Endothelial cell of umbilical vein (primary cell): ENCODE measurements at regions not wholly inside any gene's neighbourhood (a gene's known extent, or its start where the extent isn't known, plus 50 kb on each side); places are given as distances from the start of the nearest gene placed in this dataset.

Experiments
- BruUV-seq: library from RNA; stranded (reverse); fragments of 400-500 nt; replicated peaks from 2 replicates; lab custom pipeline; 2021; lab: Mats Ljungman, UMichigan
- CTCF ChIA-PET: fragments of 300-600, 350-600 bp; sonication (Branson Sonifier 250); formaldehyde crosslinking; loops from one replicate; lab custom pipeline; 2021; ENCODE audit warnings: antibody characterized with exemption, inconsistent platforms; lab: Charles Lee
- POLR2A ChIA-PET: fragments of 300-600, 350-600 bp; sonication (Branson Sonifier 250); formaldehyde crosslinking; loops from one replicate; lab custom pipeline; 2021; ENCODE audit warnings: antibody characterized with exemption, inconsistent platforms; lab: Charles Lee
- DNase-seq: peaks from one replicate; pipeline ENCODE4 v3.0.0-alpha.2; 2011; ENCODE audit warnings: low read depth, low spot score
- FAIRE-seq: peaks from 2 replicates; lab custom pipeline; 2011; peaks lifted over from hg19 to GRCh38; lab: Jason Lieb, UNC
- H2AFZ ChIP-seq: 2 replicates; pipeline ENCODE4 v1.6.0; 2012; ENCODE audit warnings: low read depth, low read length, control low read depth, inconsistent platforms
- H3K27ac ChIP-seq: 2 replicates; pipeline ENCODE4 v1.5.1; 2011; ENCODE audit warnings: low read depth, mild to moderate bottlenecking, control low read depth, low read length, moderate library complexity; ENCODE audit not compliant: insufficient read depth
- H3K27me3 ChIP-seq, 2 experiments: 2 replicates each; pipeline versions ENCODE4 v1.6.0 to v1.6.1; 2011; ENCODE audit warnings: low read length in 2 of 2, mixed read lengths in 1 of 2; ENCODE audit not compliant: control insufficient read depth in 2 of 2, insufficient read depth in 2 of 2
- H3K36me3 ChIP-seq, 2 experiments: 2 replicates in 1 of 2; 3 replicates in 1 of 2; pipeline ENCODE4 v1.5.1; 2011; ENCODE audit warnings: low read length in 2 of 2, mild to moderate bottlenecking in 1 of 2, moderate library complexity in 1 of 2; ENCODE audit not compliant: control insufficient read depth in 2 of 2, insufficient read depth in 2 of 2; ENCODE audit errors: extremely low read depth in 1 of 2
- H3K4me1 ChIP-seq: 3 replicates; pipeline ENCODE4 v1.5.1; 2011; ENCODE audit warnings: mild to moderate bottlenecking, low read length; ENCODE audit not compliant: control insufficient read depth, insufficient read depth; ENCODE audit errors: extremely low read depth
- H3K4me2 ChIP-seq: 2 replicates; pipeline ENCODE4 v1.6.1; 2011; ENCODE audit warnings: low read length, control low read depth, mixed read lengths; ENCODE audit not compliant: insufficient read depth
- H3K4me3 ChIP-seq, 3 experiments: fragments of 200-600 bp in 1 of 3; sonication (generic), shearing (Covaris generic) in 1 of 3; replicated peaks in 1 of 3; 2 replicates each; pipeline ENCODE4 v1.5.1; 2011 to 2016; ENCODE audit warnings: control low read depth in 3 of 3, low read length in 3 of 3, mild to moderate bottlenecking in 2 of 3, inconsistent platforms in 1 of 3, low read depth in 1 of 3, moderate library complexity in 1 of 3; ENCODE audit not compliant: insufficient read depth in 1 of 3
- H3K79me2 ChIP-seq: 2 replicates; pipeline ENCODE4 v1.6.0; 2012; ENCODE audit warnings: low read length, inconsistent platforms; ENCODE audit not compliant: control insufficient read depth, insufficient read depth
- H3K9ac ChIP-seq: replicated peaks from 2 replicates; pipeline ENCODE3; 2011; ENCODE audit warnings: low read length, control low read depth; ENCODE audit not compliant: insufficient read depth; ENCODE audit errors: extremely low read depth
- H3K9me1 ChIP-seq: replicated peaks from 3 replicates; pipeline ENCODE4 v1.6.0; 2011; ENCODE audit warnings: mild to moderate bottlenecking, low read length; ENCODE audit not compliant: control insufficient read depth, insufficient read depth; ENCODE audit errors: extremely low read depth
- H3K9me3 ChIP-seq: replicated peaks from 2 replicates; pipeline ENCODE4 v1.5.1; 2012; ENCODE audit warnings: low read length, inconsistent platforms; ENCODE audit not compliant: control insufficient read depth, insufficient read depth
- H4K20me1 ChIP-seq: replicated peaks from 2 replicates; pipeline ENCODE3; 2011; ENCODE audit warnings: mild to moderate bottlenecking, low read length; ENCODE audit not compliant: control insufficient read depth, insufficient read depth; ENCODE audit errors: extremely low read depth
- CTCF ChIP-seq, 2 donors: IDR thresholded peaks; 1 replicate in 1 of 2; 2 replicates in 1 of 2; pipeline ENCODE4 v1.5.1; 2011; ENCODE audit warnings: low read length in 2 of 2, mild to moderate bottlenecking in 2 of 2, moderate library complexity in 2 of 2, control low read depth in 1 of 2, inconsistent platforms in 1 of 2, low read depth in 1 of 2; ENCODE audit not compliant: insufficient read depth in 1 of 2; ENCODE audit errors: extremely low read depth in 1 of 2
- EZH2 ChIP-seq: IDR thresholded peaks from 2 replicates; pipeline ENCODE4 v1.6.1; 2012; ENCODE audit warnings: borderline replicate concordance, low read depth, mild to moderate bottlenecking, moderate library complexity, low read length, inconsistent platforms; ENCODE audit not compliant: severe bottlenecking
- FOS ChIP-seq: IDR thresholded peaks from 2 replicates; pipeline ENCODE4 v1.6.1; 2011; ENCODE audit warnings: mild to moderate bottlenecking, low read length, moderate library complexity, borderline replicate concordance; ENCODE audit not compliant: insufficient read depth
- GATA2 ChIP-seq: IDR thresholded peaks from 2 replicates; pipeline ENCODE4 v1.7.0; 2011; ENCODE audit warnings: low read depth, mild to moderate bottlenecking, moderate library complexity, mixed read lengths, low read length; ENCODE audit not compliant: insufficient read length, insufficient read depth
- JUN ChIP-seq: IDR thresholded peaks from 2 replicates; pipeline ENCODE4 v1.6.1; 2011; ENCODE audit warnings: borderline replicate concordance, low read depth; ENCODE audit not compliant: insufficient read length, insufficient read depth
- MAX ChIP-seq: IDR thresholded peaks from 2 replicates; pipeline ENCODE4 v1.6.1; 2011; ENCODE audit not compliant: insufficient read depth, insufficient read length
- MYC ChIP-seq: IDR thresholded peaks from one replicate; pipeline ENCODE4 v1.6.1; 2011; ENCODE audit warnings: mild to moderate bottlenecking, low read depth, low read length
- POLR2A ChIP-seq: IDR thresholded peaks from 2 replicates; pipeline ENCODE4 v1.6.1; 2012; ENCODE audit warnings: low read depth, mild to moderate bottlenecking, control low read depth, low read length
- POLR2AphosphoS5 ChIP-seq: IDR thresholded peaks from 2 replicates; pipeline ENCODE4 v1.6.1; 2012; ENCODE audit warnings: low read depth, mild to moderate bottlenecking, control low read depth, low read length, moderate library complexity; ENCODE audit not compliant: insufficient read depth
- dilution Hi-C: fragments of 300-500 bp; cut with MboI; formaldehyde crosslinking; loops from one replicate; pipeline ENCODE4 v1.15.0; 2019; ENCODE audit warnings: low sequenced_read_pairs; ENCODE audit not compliant: extremely low pct_ligation_motif_present
- intact Hi-C: fragments of 100-400 bp; cut with micrococcal nuclease; formaldehyde crosslinking; loops from one replicate; pipeline ENCODE4 v1.10.0; 2022

GRCh38 chr4:174055344-174055743, 228.1 kb downstream of the FBXO8 start:
- POLR2A ChIA-PET, result no interaction called here
- H3K4me2 ChIP-seq, result no peak overlapping the region
- H3K4me3 ChIP-seq, result no peak overlapping the region
- no peaks in the 10 kb centered on the region for H4K20me1 ChIP-seq
- dilution Hi-C loops, result no loop called here
- no peak overlapping the region for H2AFZ ChIP-seq
- no peak overlapping the region for H3K27ac ChIP-seq
- intact Hi-C loops, result no loop called here
- BruUV-seq, result no TSS peak
- no peaks in the 10 kb centered on the region for H3K9me3 ChIP-seq
- H3K9me1 ChIP-seq, result no peaks in the 10 kb centered on the region
- FAIRE-seq, result no peak
- no peak for DNase-seq
- TF ChIP-seq POLR2AphosphoS5, result no peak
- TF ChIP-seq MYC, result no peak
- no peak for TF ChIP-seq JUN
- no peak for TF ChIP-seq GATA2
- no peak for TF ChIP-seq FOS
- TF ChIP-seq POLR2A, result no peak
- no peak for TF ChIP-seq CTCF (IDR thresholded peaks at IDR 0.05; ENCODE audit: extremely low read depth in 1 of 2, insufficient read depth in 1 of 2, low read depth in 1 of 2, low read length in 2 of 2)
- TF ChIP-seq MAX, result no peak
- no peak for TF ChIP-seq EZH2
- no peaks in the 10 kb centered on the region for H3K79me2 ChIP-seq
- H3K4me1 ChIP-seq, result no peaks in the 10 kb centered on the region
- H3K27me3 ChIP-seq, result no peaks in the 10 kb centered on the region
- no peak overlapping the region for H3K9ac ChIP-seq
- H3K36me3 ChIP-seq, result no peaks in the 10 kb centered on the region
- CTCF ChIA-PET, result no interaction called here
